GM12864 (cell line): ENCODE measurements at regions not wholly inside any gene's neighbourhood (a gene's known extent, or its start where the extent isn't known, plus 50 kb on each side); places are given as distances from the start of the nearest gene placed in this dataset.
"Not testable (repeated sequence)": the region's sequence is repeated elsewhere in the genome, so short reads cannot be mapped to it uniquely, and the experiment has no call there.

ENCODE experiments used
- DNase-seq: peaks from one replicate; pipeline ENCODE4 v3.0.0-alpha.2; 2011; ENCODE audit warnings: low read depth
- H3K4me3 ChIP-seq: 2 replicates; pipeline ENCODE4 v1.5.1; 2011; ENCODE audit warnings: mild to moderate bottlenecking, low read depth, low read length, control low read depth
- CTCF ChIP-seq: IDR thresholded peaks from 2 replicates; pipeline ENCODE4 v1.5.1; 2011; ENCODE audit warnings: low read depth, mild to moderate bottlenecking, moderate library complexity, low read length, control low read depth, inconsistent platforms; ENCODE audit errors: missing control alignments

GRCh38 chr6:132023490-132023889 is 72.3 kb upstream of the CCN2 start:
- DNase-seq: no peak
- no peak for TF ChIP-seq CTCF
- no peak overlapping the region for H3K4me3 ChIP-seq

DNA sequence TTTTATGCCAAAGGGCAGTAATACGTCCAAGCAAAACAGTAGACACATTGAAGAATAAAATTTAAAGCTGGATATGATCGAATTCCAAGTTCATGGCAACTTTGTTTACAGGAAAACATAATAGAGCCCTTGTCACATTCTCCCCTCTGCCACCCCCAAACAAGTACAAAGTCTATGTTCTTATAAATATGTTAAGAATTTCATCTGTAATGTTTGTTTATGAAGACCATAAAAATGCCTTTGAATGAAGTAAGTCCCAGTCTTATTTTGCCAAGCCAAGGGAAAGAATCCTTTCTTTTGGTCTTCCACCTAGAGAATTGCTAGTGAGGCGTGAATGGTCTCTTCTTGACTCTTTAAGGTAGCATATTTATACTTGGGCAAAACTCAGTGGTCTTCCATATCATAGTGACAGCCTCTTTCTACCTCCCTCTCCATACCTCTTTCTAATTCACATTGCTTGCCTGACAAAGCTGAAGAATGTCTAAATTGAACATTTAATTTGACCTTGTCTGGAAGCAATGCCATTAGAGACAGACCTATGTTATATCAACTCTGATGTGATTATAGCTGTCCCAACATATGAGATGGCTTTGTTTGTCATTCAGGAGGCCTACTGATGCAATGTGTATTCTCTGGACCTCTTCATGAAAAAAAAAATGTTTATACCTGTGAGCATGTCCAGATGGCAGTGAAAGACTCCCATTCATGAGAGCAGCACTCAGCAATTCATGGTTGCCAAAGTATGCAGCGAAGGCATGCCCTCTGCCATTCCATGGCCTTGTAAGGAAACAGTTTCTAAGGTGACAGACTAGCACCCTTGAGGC is 70.6 kb upstream of the CCN2 start:
- DNase-seq: no peak
- TF ChIP-seq CTCF: no peak
- no peak overlapping the region for H3K4me3 ChIP-seq

DNA sequence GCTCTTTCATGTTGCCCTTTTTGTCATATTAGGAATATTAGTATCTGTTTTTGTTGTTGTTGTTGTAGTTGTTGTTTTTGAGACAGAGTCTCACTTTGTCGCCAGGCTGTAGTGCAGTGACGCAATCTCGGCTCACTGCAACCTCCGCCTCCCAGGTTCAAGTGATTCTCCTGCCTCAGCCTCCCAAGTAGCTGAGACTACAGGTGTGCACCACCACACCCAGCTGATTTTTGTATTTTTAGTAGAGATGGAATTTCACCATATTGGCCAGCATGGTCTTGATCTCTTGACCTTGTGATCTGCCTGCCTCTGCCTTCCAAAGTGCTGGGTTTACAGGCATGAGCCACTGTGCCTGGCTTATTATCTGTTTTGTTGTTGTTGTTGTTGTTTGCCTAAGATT is 69.7 kb upstream of the CCN2 start:
- not testable (repeated sequence) for DNase-seq, H3K4me3 ChIP-seq

GRCh38 chr6:132020138-132020581 is 69.0 kb upstream of the CCN2 start:
- DNase-seq: no peak
- no peak overlapping the region for H3K4me3 ChIP-seq
- TF ChIP-seq CTCF: no peak

- no peak for TF ChIP-seq CTCF
- no peak for DNase-seq
- H3K4me3 ChIP-seq: no peak overlapping the region
Observed at GRCh38 chr6:132019586-132019985, 68.4 kb upstream of the CCN2 start.

- no peak for DNase-seq
- TF ChIP-seq CTCF: no peak
- H3K4me3 ChIP-seq: no peak overlapping the region
Observed at GRCh38 chr6:132017942-132018341, 66.8 kb upstream of the CCN2 start.

- DNase-seq: no peak
- H3K4me3 ChIP-seq: no peak overlapping the region
- no peak for TF ChIP-seq CTCF
Observed at GRCh38 chr6:132016396-132016795, 65.2 kb upstream of the CCN2 start.
